Skin of body (tissue), 1 donor: ENCODE measurements at regions not wholly inside any gene's neighbourhood (a gene's known extent, or its start where the extent isn't known, plus 50 kb on each side); places are given as distances from the start of the nearest gene placed in this dataset. TPM values are rescaled to one million over a fixed set of nuclear protein-coding genes. Genes with fewer than 3 reads are reported as not detected.

Experiments
- small RNA-seq: library from RNA; depleted of rRNA; stranded (forward); fragments of <200 nt; gene quantifications from one replicate; pipeline ENCODE3, GENCODE V24; 2014; ENCODE audit warnings: low replicate concordance

Small RNAs in the stretch of these regions (small RNA-seq; reads per million reads assigned to genes)
- gene RNU6-627P, result not detected
